Activated naive CD4-positive, alpha-beta T cell treated with anti-CD3 and anti-CD28 coated beads, Interleukin-2, amount 10 ng/mL, durations not matched to agents 7 days and 5 days (primary cell): ENCODE measurements at regions not wholly inside any gene's neighbourhood (a gene's known extent, or its start where the extent isn't known, plus 50 kb on each side); places are given as distances from the start of the nearest gene placed in this dataset.

ENCODE experiments used
- CTCF ChIA-PET: fragments of 350-600 bp; sonication (Branson Sonifier 250); formaldehyde crosslinking; loops from one replicate; lab custom pipeline; 2021; ENCODE audit warnings: antibody characterized with exemption; lab: Charles Lee
- DNase-seq: peaks from one replicate; pipeline ENCODE4 v3.0.0-alpha.2; 2020
- H3K27ac Mint-ChIP-seq: one replicate; pipeline ENCODE4 v1.8.0; 2021; ENCODE audit warnings: mild to moderate bottlenecking, moderate library complexity, mixed read lengths
- H3K27me3 Mint-ChIP-seq: one replicate; pipeline ENCODE4 v1.8.0; 2021; ENCODE audit warnings: mild to moderate bottlenecking, mixed read lengths
- H3K36me3 Mint-ChIP-seq: one replicate; pipeline ENCODE4 v1.8.0; 2021; ENCODE audit warnings: mixed read lengths
- H3K4me1 Mint-ChIP-seq: one replicate; pipeline ENCODE4 v1.8.0; 2021; ENCODE audit warnings: mixed read lengths
- H3K4me3 Mint-ChIP-seq: one replicate; pipeline ENCODE4 v1.8.0; 2021; ENCODE audit warnings: mild to moderate bottlenecking, moderate library complexity, mixed read lengths
- H3K9me3 Mint-ChIP-seq: one replicate; pipeline ENCODE4 v1.8.0; 2021; ENCODE audit warnings: mixed read lengths

GRCh38 chr6:148177589-148178233, 164.9 kb upstream of the SASH1 start:
- no peaks in the 10 kb centered on the region for H3K9me3 Mint-ChIP-seq
- peaks cover 13% of the 10 kb centered on the region for H3K27me3 Mint-ChIP-seq
- DNase-seq, result peak; percentile 37

DNA sequence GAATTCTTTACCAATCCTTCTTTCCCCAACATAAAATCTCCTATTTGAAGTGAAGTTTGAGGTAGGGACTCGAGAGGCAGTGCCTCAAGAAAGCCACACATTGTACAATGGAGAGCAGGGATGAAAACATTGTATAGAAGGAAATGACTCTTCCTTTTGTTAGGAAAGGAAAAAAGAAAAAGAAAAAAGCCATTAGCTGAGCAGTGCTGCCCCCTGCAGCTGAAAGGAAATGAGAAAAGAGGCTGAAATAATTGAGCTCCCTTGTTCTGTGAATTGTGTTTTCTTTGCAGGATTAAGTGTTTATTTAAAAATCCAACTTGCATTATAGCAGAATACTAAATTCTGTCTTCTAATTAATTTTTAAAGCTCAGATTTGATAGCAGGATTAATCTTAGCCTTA, 162.9 kb upstream of the SASH1 start:
- Mint-ChIP-seq H3K27me3 (peaks cover 15% of the 10 kb centered on the region), H3K36me3 (no peaks in the 10 kb centered on the region), H3K9me3 (no peaks in the 10 kb centered on the region), H3K27ac (no peak overlapping the region), H3K4me1 (no peaks in the 10 kb centered on the region), H3K4me3 (no peak overlapping the region)
- CTCF ChIA-PET, result interaction anchor here (0.6 to 1.6 kb wide), 12 partner anchors 9 to 788 kb away, joined by 3 to 6 read pairs (median 4); no protein-coding TSS in a partner anchor
- no peak for DNase-seq

More at GRCh38 chr6:148177589-148178233, 164.9 kb upstream of the SASH1 start:
- H3K4me1 Mint-ChIP-seq, result no peaks in the 10 kb centered on the region
- H3K36me3 Mint-ChIP-seq, result no peaks in the 10 kb centered on the region
- CTCF ChIA-PET, result interaction anchor here (0.8 to 3.7 kb wide), 16 partner anchors 9 to 678 kb away, joined by 3 to 30 read pairs (median 6); no protein-coding TSS in a partner anchor
- H3K4me3 Mint-ChIP-seq, result no peak overlapping the region
- H3K27ac Mint-ChIP-seq, result no peak overlapping the region

DNA sequence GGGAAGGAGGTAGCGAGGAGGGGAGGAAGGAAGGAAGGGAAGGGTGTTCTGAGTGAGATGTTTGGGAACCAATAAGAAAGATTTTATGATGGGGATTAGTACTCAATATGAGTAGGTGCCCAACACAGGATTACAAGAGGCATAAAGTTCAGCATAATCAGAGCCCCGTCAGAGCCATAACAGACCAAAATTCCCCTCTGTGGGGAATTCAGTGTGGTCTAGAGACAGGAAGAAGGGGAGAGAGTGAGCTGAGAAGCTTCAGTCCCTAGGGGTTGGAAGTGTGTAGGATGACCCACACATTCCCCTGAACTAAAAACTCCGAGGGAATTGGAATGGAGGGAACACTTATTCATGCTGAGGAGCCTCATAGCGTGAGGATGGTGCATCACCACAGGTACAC, 160.3 kb upstream of the SASH1 start:
- no peaks in the 10 kb centered on the region for H3K9me3 Mint-ChIP-seq
- peaks cover 21% of the 10 kb centered on the region for H3K27me3 Mint-ChIP-seq
- CTCF ChIA-PET, result interaction anchor here (0.6 kb wide), 1 partner anchor 282 kb away, joined by 3 read pairs; no protein-coding TSS in a partner anchor
- no peaks in the 10 kb centered on the region for H3K4me1 Mint-ChIP-seq
- DNase-seq, result no peak
- no peaks in the 10 kb centered on the region for H3K36me3 Mint-ChIP-seq
- H3K4me3 Mint-ChIP-seq, result no peak overlapping the region
- no peak overlapping the region for H3K27ac Mint-ChIP-seq

GRCh38 chr6:148183776-148184175, 158.9 kb upstream of the SASH1 start:
- Mint-ChIP-seq H3K9me3 (no peaks in the 10 kb centered on the region), H3K27me3 (peaks cover 26% of the 10 kb centered on the region), H3K4me3 (no peak overlapping the region), H3K36me3 (no peaks in the 10 kb centered on the region), H3K4me1 (no peaks in the 10 kb centered on the region), H3K27ac (no peak overlapping the region)
- DNase-seq, result no peak
- CTCF ChIA-PET, result no interaction called here

DNA sequence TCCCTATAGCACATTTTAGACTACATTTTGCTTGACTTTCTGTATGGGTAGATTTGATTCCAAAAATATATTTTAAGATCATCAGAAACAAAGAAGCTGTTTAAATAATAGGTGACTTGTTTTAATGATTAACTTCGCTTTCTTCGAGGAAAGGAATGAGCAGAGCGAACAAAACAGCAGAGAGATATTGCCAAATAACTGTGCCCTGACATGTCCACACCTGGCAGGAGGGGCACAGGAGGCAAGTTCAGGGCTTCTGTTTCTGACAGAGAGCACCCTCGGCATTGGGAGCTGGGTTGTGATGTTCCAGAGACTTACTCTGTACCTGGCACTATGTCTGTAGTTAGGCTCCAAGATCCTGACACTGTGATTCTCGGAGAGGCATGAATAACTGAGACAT, 155.7 kb upstream of the SASH1 start:
- H3K36me3 Mint-ChIP-seq, result no peaks in the 10 kb centered on the region
- no peak overlapping the region for H3K4me3 Mint-ChIP-seq
- no peaks in the 10 kb centered on the region for H3K9me3 Mint-ChIP-seq
- DNase-seq, result no peak
- no peak overlapping the region for H3K27ac Mint-ChIP-seq
- peaks cover 41% of the 10 kb centered on the region for H3K27me3 Mint-ChIP-seq
- no peaks in the 10 kb centered on the region for H3K4me1 Mint-ChIP-seq
- CTCF ChIA-PET, result interaction anchor here (1.1 kb wide), 2 partner anchors 9 to 14 kb away, joined by 4 to 9 read pairs; no protein-coding TSS in a partner anchor

- H3K4me1 Mint-ChIP-seq, result no peaks in the 10 kb centered on the region
- H3K27ac Mint-ChIP-seq, result no peak overlapping the region
- no peak overlapping the region for H3K4me3 Mint-ChIP-seq
- no peaks in the 10 kb centered on the region for H3K36me3 Mint-ChIP-seq
- DNase-seq, result no peak
- CTCF ChIA-PET, result interaction anchor here (1.3 to 2.3 kb wide), 2 partner anchors 12 to 15 kb away, joined by 4 to 7 read pairs; no protein-coding TSS in a partner anchor
- no peaks in the 10 kb centered on the region for H3K9me3 Mint-ChIP-seq
- peaks cover 51% of the 10 kb centered on the region for H3K27me3 Mint-ChIP-seq
Measured at GRCh38 chr6:148192310-148192709, 150.3 kb upstream of the SASH1 start.

DNA sequence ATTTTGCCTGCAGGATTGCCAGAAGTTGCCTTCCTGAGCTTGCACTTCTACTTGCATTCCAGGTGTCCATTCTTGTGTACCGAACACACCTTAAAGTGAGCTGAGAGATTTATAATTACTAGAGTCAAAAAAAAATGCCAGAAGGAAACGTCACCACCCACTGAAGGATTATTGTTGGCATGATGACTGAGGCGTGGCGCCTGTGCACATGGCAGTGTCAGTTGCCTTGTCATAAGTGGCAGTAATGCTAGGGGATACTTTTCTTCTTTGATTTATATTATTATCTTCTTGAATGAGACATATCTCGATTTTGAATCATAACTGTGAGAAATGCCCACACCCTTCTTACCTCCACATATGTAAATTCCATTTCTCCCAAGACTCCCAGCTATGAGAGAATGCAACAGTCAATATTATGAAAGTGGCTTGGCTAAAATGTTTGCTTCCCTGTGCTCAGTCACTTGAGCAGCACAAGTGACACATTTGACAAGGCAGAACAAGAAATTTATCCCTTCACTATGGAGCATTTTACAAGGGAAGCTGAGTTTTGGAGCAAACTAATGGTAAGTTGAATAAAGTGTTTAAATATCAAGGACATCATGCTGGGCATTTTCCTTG, 149.5 kb upstream of the SASH1 start:
- DNase-seq, result no peak
- CTCF ChIA-PET, result interaction anchor here (2.3 kb wide), 1 partner anchor 16 kb away, joined by 7 read pairs; no protein-coding TSS in a partner anchor
- Mint-ChIP-seq H3K9me3 (no peaks in the 10 kb centered on the region), H3K27me3 (peaks cover 59% of the 10 kb centered on the region), H3K36me3 (no peaks in the 10 kb centered on the region), H3K4me1 (no peaks in the 10 kb centered on the region), H3K27ac (no peak overlapping the region), H3K4me3 (no peak overlapping the region)

GRCh38 chr6:148195511-148195910, 147.1 kb upstream of the SASH1 start:
- Mint-ChIP-seq H3K36me3 (no peaks in the 10 kb centered on the region), H3K27ac (no peak overlapping the region), H3K4me3 (no peak overlapping the region), H3K9me3 (no peaks in the 10 kb centered on the region), H3K27me3 (peaks cover 66% of the 10 kb centered on the region), H3K4me1 (no peaks in the 10 kb centered on the region)
- CTCF ChIA-PET, result interaction anchor here (1.0 kb wide), 1 partner anchor 18 kb away, joined by 3 read pairs; no protein-coding TSS in a partner anchor
- no peak for DNase-seq

DNA sequence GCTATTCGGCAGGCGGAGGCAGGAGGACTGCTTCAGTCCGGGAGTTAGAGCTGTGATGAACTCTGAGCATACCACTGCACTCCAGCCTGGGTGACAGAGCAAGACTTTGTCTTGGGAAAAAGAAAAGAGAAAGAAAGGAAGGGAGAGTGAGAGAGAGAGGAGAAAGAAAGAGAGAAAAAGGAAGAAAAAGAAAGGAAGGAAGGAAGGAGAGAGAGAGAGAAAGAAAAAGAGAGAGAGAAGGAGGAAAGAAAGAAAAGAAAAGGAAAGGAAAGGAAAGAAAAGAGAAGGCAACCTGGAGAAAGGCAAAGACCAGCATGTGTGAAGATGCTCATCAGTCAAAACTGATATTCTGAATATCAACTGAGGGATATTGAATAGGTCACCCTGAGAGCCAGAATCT, 143.1 kb upstream of the SASH1 start:
- H3K9me3 Mint-ChIP-seq, result peaks cover 8% of the 10 kb centered on the region
- peaks cover 85% of the 10 kb centered on the region for H3K27me3 Mint-ChIP-seq
- H3K4me1 Mint-ChIP-seq, result peaks cover 16% of the 10 kb centered on the region
- no peak overlapping the region for H3K4me3 Mint-ChIP-seq
- H3K27ac Mint-ChIP-seq, result no peak overlapping the region
- CTCF ChIA-PET, result no interaction called here
- peaks cover 3% of the 10 kb centered on the region for H3K36me3 Mint-ChIP-seq
- no peak for DNase-seq

- Mint-ChIP-seq H3K9me3 (peaks cover 11% of the 10 kb centered on the region), H3K36me3 (peaks cover 3% of the 10 kb centered on the region), H3K27ac (no peak overlapping the region), H3K4me1 (peaks cover 23% of the 10 kb centered on the region), H3K27me3 (peaks cover 85% of the 10 kb centered on the region), H3K4me3 (no peak overlapping the region)
- DNase-seq, result no peak
- CTCF ChIA-PET, result interaction anchor here (1.8 kb wide), 1 partner anchor 23 kb away, joined by 6 read pairs; no protein-coding TSS in a partner anchor
Measured at GRCh38 chr6:148200293-148200692, 142.3 kb upstream of the SASH1 start.

GRCh38 chr6:148200781-148201180, 141.9 kb upstream of the SASH1 start:
- H3K4me3 Mint-ChIP-seq, result no peak overlapping the region
- H3K4me1 Mint-ChIP-seq, result peaks cover 27% of the 10 kb centered on the region
- DNase-seq, result no peak
- H3K27me3 Mint-ChIP-seq, result peaks cover 85% of the 10 kb centered on the region
- peaks cover 3% of the 10 kb centered on the region for H3K36me3 Mint-ChIP-seq
- CTCF ChIA-PET, result interaction anchor here (1.8 kb wide), 1 partner anchor 23 kb away, joined by 6 read pairs; no protein-coding TSS in a partner anchor
- no peak overlapping the region for H3K27ac Mint-ChIP-seq
- peaks cover 15% of the 10 kb centered on the region for H3K9me3 Mint-ChIP-seq

GRCh38 chr6:148203281-148203925, 139.2 kb upstream of the SASH1 start:
- Mint-ChIP-seq H3K27me3 (peaks cover 83% of the 10 kb centered on the region), H3K9me3 (peaks cover 15% of the 10 kb centered on the region), H3K36me3 (peaks cover 3% of the 10 kb centered on the region), H3K4me1 (peaks cover 27% of the 10 kb centered on the region), H3K4me3 (no peak overlapping the region), H3K27ac (peak overlapping the region; percentile 70)
- CTCF ChIA-PET, result no interaction called here
- no peak for DNase-seq

DNA sequence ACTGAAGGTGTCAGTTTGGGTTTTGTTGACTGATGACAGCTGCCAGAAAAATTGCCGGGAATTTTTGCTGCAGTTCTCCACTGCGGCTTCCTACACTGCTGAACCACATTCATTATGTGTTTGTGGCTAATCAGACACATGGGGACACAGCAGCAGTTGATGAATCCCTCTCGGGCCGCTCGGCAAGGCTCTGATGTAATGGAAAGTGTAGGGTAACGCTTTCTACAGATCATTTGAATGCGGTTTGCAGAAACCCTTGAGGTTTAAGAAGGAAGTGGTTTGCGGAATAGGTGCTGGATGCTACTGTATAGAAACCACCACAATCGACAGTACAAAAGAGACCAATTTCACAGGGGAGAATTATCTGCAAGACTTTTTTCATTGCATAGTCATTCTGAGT, 138.7 kb upstream of the SASH1 start:
- DNase-seq, result peak; percentile 76
- Mint-ChIP-seq H3K4me3 (peak overlapping the region; percentile 27), H3K27me3 (peaks cover 79% of the 10 kb centered on the region), H3K9me3 (peaks cover 15% of the 10 kb centered on the region), H3K27ac (peak overlapping the region; percentile 70), H3K36me3 (peaks cover 3% of the 10 kb centered on the region), H3K4me1 (peaks cover 27% of the 10 kb centered on the region)
- CTCF ChIA-PET, result no interaction called here

GRCh38 chr6:148208298-148208697, 134.3 kb upstream of the SASH1 start:
- Mint-ChIP-seq H3K27me3 (peaks cover 66% of the 10 kb centered on the region), H3K4me3 (no peak overlapping the region), H3K4me1 (peaks cover 23% of the 10 kb centered on the region), H3K36me3 (peaks cover under 1% of the 10 kb centered on the region), H3K9me3 (peaks cover 12% of the 10 kb centered on the region), H3K27ac (no peak overlapping the region)
- CTCF ChIA-PET, result no interaction called here
- no peak for DNase-seq
